ENCODE measurements at regions not wholly inside any gene's neighbourhood (a gene's known extent, or its start where the extent isn't known, plus 50 kb on each side); places are given as distances from the start of the nearest gene placed in this dataset.

GRCh38 chr7:33685981-33686683 lies 219.2 kb upstream of the BMPER start:
- TF ChIP-seq, protein P1, sequence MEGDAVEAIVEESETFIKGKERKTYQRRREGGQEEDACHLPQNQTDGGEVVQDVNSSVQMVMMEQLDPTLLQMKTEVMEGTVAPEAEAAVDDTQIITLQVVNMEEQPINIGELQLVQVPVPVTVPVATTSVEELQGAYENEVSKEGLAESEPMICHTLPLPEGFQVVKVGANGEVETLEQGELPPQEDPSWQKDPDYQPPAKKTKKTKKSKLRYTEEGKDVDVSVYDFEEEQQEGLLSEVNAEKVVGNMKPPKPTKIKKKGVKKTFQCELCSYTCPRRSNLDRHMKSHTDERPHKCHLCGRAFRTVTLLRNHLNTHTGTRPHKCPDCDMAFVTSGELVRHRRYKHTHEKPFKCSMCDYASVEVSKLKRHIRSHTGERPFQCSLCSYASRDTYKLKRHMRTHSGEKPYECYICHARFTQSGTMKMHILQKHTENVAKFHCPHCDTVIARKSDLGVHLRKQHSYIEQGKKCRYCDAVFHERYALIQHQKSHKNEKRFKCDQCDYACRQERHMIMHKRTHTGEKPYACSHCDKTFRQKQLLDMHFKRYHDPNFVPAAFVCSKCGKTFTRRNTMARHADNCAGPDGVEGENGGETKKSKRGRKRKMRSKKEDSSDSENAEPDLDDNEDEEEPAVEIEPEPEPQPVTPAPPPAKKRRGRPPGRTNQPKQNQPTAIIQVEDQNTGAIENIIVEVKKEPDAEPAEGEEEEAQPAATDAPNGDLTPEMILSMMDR (IDR thresholded peaks at IDR 0.05): no peak
- TF ChIP-seq POLR2A (IDR thresholded peaks at IDR 0.05): no peak
